SK-N-MC (cell line): ENCODE measurements at regions not wholly inside any gene's neighbourhood (a gene's known extent, or its start where the extent isn't known, plus 50 kb on each side); places are given as distances from the start of the nearest gene placed in this dataset.

ENCODE experiments used
- DNase-seq: peaks from one replicate; pipeline ENCODE4 v3.0.0-alpha.2; 2011; ENCODE audit warnings: low read depth, low spot score
- H3K27ac ChIP-seq: fragments of 200-600 bp; sonication (generic); 2 replicates; pipeline ENCODE4 v1.5.1; 2016; ENCODE audit warnings: mixed run types
- H3K36me3 ChIP-seq: fragments of 200-600 bp; sonication (generic); 2 replicates; pipeline ENCODE4 v1.6.1; 2017; ENCODE audit warnings: antibody characterized with exemption, low read length, mixed read lengths; ENCODE audit not compliant: insufficient read depth
- H3K4me3 ChIP-seq: fragments of 200-600 bp; sonication (generic); 2 replicates; pipeline ENCODE4 v1.5.1; 2016
- H3K9ac ChIP-seq: fragments of 200-600 bp; sonication (generic); 2 replicates; pipeline ENCODE4 v1.8.0; 2017; ENCODE audit warnings: mixed run types, mixed read lengths; ENCODE audit not compliant: insufficient read length
- H3K9me3 ChIP-seq: fragments of 200-600 bp; sonication (generic); 2 replicates; pipeline ENCODE4 v1.6.1; 2017; ENCODE audit warnings: low read depth, mild to moderate bottlenecking, antibody characterized with exemption, low read length, moderate library complexity, mixed read lengths
- EZH2 ChIP-seq: fragments of 200-600 bp; sonication (generic); IDR thresholded peaks from one replicate; pipeline ENCODE4 v1.6.1; 2017; ENCODE audit warnings: antibody characterized with exemption
- FOXP2 ChIP-seq: optimal IDR thresholded peaks from 2 replicates; pipeline ENCODE3; 2011; ENCODE audit warnings: mild to moderate bottlenecking, moderate library complexity; ENCODE audit not compliant: insufficient read depth; ENCODE audit errors: extremely low read length, control extremely low read depth
- POLR2AphosphoS5 ChIP-seq: IDR thresholded peaks from 2 replicates; pipeline ENCODE4 v1.6.1; 2012; ENCODE audit warnings: mild to moderate bottlenecking, low read depth, low read length, borderline replicate concordance

GRCh38 chr6:25083784-25084507 lies 148.2 kb upstream of the RIPOR2 start:
- no peak for DNase-seq
- Histone ChIP-seq H3K36me3 (no peaks in the 10 kb centered on the region), H3K9ac (no peak overlapping the region), H3K27ac (no peak overlapping the region), H3K4me3 (no peak overlapping the region), H3K9me3 (no peaks in the 10 kb centered on the region)
- TF ChIP-seq FOXP2 (no peak), POLR2AphosphoS5 (no peak), EZH2 (no peak)

DNA sequence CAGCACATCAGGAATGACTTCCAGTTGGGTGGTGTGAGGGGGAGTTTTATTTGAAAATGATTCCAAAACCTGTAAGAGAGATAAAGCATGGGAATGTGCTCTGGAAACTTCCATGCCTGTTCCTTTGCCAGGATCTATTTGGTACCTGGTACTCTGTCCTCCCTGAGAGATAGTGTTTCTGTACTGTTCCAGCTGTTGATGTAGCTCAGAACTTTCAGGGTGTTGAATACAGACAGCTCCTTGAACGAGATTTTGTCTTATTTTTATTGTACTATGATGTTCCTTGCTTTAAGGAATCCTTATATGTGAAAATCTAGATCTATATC lies 148.7 kb upstream of the RIPOR2 start:
- no peaks in the 10 kb centered on the region for H3K9me3 ChIP-seq
- H3K9ac ChIP-seq = no peak overlapping the region
- DNase-seq = no peak
- TF ChIP-seq FOXP2 = no peak
- no peak for TF ChIP-seq EZH2
- TF ChIP-seq POLR2AphosphoS5 = no peak
- no peaks in the 10 kb centered on the region for H3K36me3 ChIP-seq
- no peak overlapping the region for H3K4me3 ChIP-seq
- H3K27ac ChIP-seq = no peak overlapping the region

- no peak overlapping the region; the same call in 1 of the 2 replicates for H3K27ac ChIP-seq
- H3K36me3 ChIP-seq = no peaks in the 10 kb centered on the region
Measured at GRCh38 chr6:25085756-25086155, 150.0 kb upstream of the RIPOR2 start.

DNA sequence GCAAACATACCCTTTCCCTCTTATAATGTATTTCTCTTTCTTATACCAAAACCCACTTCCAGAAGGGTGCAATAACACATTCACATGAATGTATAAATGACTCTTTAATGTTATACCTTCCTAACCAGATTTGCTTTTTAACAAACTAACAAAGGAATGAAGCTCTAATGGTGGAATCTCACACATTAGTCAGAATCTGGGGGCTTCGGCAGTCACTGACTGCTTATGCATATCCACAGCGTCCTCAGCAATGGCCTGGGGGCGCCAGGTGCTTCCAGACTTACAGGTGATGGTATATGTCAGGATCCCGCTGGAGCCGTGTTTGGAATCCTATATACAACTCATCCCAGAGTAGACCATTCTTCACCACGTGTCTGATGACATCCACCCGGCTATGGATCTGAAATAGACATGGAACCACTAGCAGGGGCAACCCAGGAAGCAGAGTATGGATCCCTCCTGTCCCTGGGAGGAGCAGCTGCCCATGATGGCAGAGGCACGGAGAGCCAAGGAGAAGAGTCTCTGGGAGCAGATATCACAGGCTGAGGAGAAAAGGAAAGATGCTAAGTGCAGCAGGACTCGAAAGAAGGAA lies 150.8 kb upstream of the RIPOR2 start:
- H3K27ac ChIP-seq = no peak overlapping the region; the same call in 1 of the 2 replicates
- no peaks in the 10 kb centered on the region for H3K9me3 ChIP-seq
- no peak overlapping the region for H3K4me3 ChIP-seq
- no peak for DNase-seq
- TF ChIP-seq POLR2AphosphoS5 (no peak), EZH2 (no peak), FOXP2 (no peak)
- no peak overlapping the region for H3K9ac ChIP-seq
- no peaks in the 10 kb centered on the region for H3K36me3 ChIP-seq

More at GRCh38 chr6:25085756-25086155, 150.0 kb upstream of the RIPOR2 start:
- DNase-seq = no peak
- no peaks in the 10 kb centered on the region for H3K9me3 ChIP-seq
- no peak for TF ChIP-seq FOXP2
- no peak for TF ChIP-seq POLR2AphosphoS5
- TF ChIP-seq EZH2 = no peak
- no peak overlapping the region for H3K4me3 ChIP-seq
- H3K9ac ChIP-seq = no peak overlapping the region

- H3K4me3 ChIP-seq = no peak overlapping the region
- no peaks in the 10 kb centered on the region for H3K9me3 ChIP-seq
- no peaks in the 10 kb centered on the region for H3K36me3 ChIP-seq
- no peak for DNase-seq
- H3K27ac ChIP-seq = no peak overlapping the region
- no peak for TF ChIP-seq POLR2AphosphoS5
- TF ChIP-seq EZH2 = no peak
- no peak for TF ChIP-seq FOXP2
- no peak overlapping the region for H3K9ac ChIP-seq
Measured at GRCh38 chr6:25088513-25088912, 152.8 kb upstream of the RIPOR2 start.

- no peak overlapping the region for H3K4me3 ChIP-seq
- DNase-seq = no peak
- H3K27ac ChIP-seq = no peak overlapping the region
- no peaks in the 10 kb centered on the region for H3K36me3 ChIP-seq
- H3K9ac ChIP-seq = no peak overlapping the region
- no peaks in the 10 kb centered on the region for H3K9me3 ChIP-seq
- TF ChIP-seq EZH2 = no peak
- TF ChIP-seq FOXP2 = no peak
- TF ChIP-seq POLR2AphosphoS5 = no peak
Measured at GRCh38 chr6:25089442-25089841, 153.7 kb upstream of the RIPOR2 start.

- no peak overlapping the region for H3K4me3 ChIP-seq
- no peak overlapping the region for H3K27ac ChIP-seq
- no peak overlapping the region for H3K9ac ChIP-seq
- H3K9me3 ChIP-seq = no peaks in the 10 kb centered on the region
- TF ChIP-seq POLR2AphosphoS5 = no peak
- TF ChIP-seq EZH2 = no peak
- no peak for TF ChIP-seq FOXP2
- DNase-seq = no peak
- no peaks in the 10 kb centered on the region for H3K36me3 ChIP-seq
Measured at GRCh38 chr6:25094726-25095125, 159.0 kb upstream of the RIPOR2 start.

- H3K9ac ChIP-seq = no peak overlapping the region
- no peaks in the 10 kb centered on the region for H3K36me3 ChIP-seq
- no peaks in the 10 kb centered on the region for H3K9me3 ChIP-seq
- no peak for TF ChIP-seq FOXP2
- TF ChIP-seq EZH2 = no peak
- no peak overlapping the region for H3K4me3 ChIP-seq
- no peak for DNase-seq
- no peak overlapping the region for H3K27ac ChIP-seq
Measured at GRCh38 chr6:25100288-25100687, 164.5 kb upstream of the RIPOR2 start.
